Activated effector memory CD4-positive, alpha-beta T cell treated with Interleukin-2 at 50 U/mL for 16 hours (primary cell): ENCODE measurements at regions not wholly inside any gene's neighbourhood (a gene's known extent, or its start where the extent isn't known, plus 50 kb on each side); places are given as distances from the start of the nearest gene placed in this dataset.
A peak's percentile ranks its signal among the peaks of the same experiment; 100 is the strongest.
"Not testable (repeated sequence)": the region's sequence is repeated elsewhere in the genome, so short reads cannot be mapped to it uniquely, and the experiment has no call there.

Experiments
- DNase-seq: peaks from one replicate; pipeline ENCODE4 v3.0.0-alpha.2; 2020

DNA sequence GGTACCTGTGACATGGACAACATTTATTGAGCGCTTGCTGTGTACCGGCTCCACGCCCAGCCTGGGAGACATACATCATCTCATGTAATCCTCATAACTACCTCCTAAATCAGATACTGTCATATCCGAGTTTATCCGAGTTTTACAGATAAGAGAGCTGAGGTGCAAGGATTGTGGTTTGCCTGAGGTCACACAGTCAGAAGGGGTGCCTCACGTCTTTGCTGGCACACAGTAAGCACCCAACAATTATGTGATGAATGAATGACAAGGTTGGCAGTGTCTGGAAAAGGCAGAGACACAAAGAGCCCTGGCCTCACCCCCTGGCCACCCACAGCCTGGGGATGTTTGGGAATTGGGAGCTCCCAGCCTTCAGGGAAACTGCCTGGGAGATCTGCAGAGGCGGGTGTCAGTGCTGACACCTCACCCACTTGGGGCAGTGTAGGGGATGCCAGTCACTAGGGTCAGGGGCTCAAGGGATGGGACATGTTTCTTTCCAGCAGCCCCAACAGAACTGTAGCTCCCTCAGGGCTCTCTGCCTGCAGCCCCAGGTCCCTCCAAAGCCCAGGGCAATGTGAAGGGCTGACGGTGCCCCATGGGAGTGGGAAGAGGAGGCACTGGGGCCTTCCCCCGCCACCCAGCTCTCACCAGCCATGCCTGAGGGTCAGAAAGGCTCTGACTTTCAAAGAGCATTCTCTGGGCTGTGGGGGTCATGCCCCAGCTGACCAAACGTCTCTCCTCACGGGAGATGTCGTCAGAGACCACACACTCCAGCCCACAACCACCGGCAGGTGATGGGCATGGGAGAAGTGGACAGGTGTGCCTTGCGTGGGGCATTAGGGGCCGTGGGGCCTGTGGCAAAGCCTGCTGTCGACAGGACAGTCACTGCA lies 157.5 kb downstream of the ZFP36L2 start:
- DNase-seq = no peak

GRCh38 chr2:43068041-43068533 lies 158.3 kb downstream of the ZFP36L2 start:
- DNase-seq = no peak

- no peak for DNase-seq
Measured at GRCh38 chr2:43067254-43068040, 159.0 kb downstream of the ZFP36L2 start.

GRCh38 chr2:43066541-43067253 lies 159.7 kb downstream of the ZFP36L2 start:
- DNase-seq = not testable (repeated sequence)

- no peak for DNase-seq
Measured at GRCh38 chr2:43065871-43066270, 160.5 kb downstream of the ZFP36L2 start.

GRCh38 chr2:43065036-43065435 lies 161.4 kb downstream of the ZFP36L2 start:
- DNase-seq = no peak

DNA sequence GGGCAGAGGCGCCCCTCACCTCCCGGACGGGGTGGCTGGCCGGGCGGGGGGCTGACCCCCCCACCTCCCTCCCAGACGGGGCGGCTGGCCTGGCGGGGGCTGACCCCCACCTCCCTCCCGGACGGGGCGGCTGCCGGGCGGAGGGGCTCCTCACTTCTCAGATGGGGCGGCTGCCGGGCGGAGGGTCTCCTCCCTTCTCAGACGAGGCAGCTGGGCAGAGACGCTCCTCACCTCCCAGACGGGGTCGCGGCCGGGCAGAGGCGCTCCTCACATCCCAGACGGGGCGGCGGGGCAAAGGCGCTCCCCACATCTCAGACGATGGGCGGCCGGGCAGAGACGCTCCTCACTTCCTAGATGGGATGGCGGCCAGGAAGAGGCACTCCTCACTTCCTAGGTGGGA lies 163.3 kb downstream of the ZFP36L2 start:
- DNase-seq = not testable (repeated sequence)

GRCh38 chr2:43062058-43062457 lies 164.3 kb downstream of the ZFP36L2 start:
- no peak for DNase-seq

GRCh38 chr2:43060390-43061016 lies 165.9 kb downstream of the ZFP36L2 start:
- no peak for DNase-seq

DNA sequence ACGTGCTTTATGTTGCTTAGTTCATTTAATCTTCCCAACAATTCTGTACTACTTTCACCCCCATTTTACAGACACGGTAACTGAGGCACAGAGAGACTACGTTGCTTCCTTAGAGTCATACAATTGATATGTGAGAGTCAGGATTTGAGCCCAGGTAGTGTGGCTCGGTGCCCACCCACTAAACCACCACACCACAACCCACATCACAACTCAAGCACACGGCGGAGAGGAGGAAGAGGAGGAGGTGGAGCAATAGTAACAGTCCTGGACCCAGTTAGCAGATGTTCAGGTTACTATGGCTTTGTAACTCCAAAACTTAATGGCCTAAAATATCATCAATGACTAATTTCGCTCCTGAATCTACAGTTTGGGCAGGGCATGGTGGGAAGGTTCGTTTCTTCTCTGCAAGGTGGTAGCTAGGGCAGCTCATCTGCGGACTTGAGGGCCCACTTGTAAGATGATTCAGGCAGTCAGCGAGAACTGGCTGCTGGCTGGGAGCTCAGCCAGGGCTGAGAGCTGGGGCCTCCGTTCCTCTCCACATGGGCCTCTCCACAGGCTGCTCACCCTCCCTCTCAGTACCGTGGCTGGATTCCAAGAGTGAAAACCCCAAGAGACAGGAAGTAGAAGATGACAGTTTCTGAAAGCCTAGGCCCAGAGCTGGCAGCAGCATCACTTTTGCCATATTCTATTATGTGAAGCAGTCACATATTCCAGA lies 167.1 kb downstream of the ZFP36L2 start:
- peak; percentile 45 for DNase-seq

GRCh38 chr2:43058726-43059110 lies 167.7 kb downstream of the ZFP36L2 start:
- DNase-seq = no peak

- no peak for DNase-seq
Measured at GRCh38 chr2:43057742-43058725, 168.4 kb downstream of the ZFP36L2 start.

DNA sequence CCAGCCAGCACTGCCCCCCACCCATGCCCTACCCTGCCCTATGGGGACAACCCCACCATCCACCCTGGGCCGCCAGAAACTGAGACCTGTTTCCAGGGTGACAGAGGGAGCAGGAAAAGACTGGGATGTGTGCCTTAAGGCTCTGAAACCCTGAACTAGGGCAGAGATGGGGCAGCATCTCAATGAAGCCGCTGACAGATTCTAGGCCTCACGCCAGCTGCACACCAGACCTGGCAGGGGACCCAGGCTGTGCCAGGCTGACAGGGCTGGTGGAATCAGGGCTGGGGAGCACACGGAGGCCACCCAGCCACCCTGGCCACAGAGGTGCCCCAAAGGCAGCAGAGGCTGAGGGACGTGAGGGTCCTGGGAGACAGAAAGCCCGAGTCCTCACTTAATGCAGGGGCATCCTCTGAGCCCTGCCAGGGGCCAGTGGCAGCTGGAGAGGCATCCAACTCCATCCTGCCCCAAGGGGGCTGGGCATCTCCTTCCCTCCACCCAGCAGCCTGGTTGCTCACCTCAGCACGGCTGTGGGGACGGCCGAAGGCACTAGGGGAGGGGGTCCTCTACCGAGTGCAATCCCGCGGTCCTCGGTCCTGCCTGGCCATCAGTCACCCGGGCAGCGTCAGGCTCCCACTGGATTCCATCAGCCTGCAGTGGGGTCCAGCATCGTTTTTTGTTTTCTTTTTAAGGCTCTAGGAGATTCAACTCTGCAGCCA lies 169.2 kb downstream of the ZFP36L2 start:
- no peak for DNase-seq

DNA sequence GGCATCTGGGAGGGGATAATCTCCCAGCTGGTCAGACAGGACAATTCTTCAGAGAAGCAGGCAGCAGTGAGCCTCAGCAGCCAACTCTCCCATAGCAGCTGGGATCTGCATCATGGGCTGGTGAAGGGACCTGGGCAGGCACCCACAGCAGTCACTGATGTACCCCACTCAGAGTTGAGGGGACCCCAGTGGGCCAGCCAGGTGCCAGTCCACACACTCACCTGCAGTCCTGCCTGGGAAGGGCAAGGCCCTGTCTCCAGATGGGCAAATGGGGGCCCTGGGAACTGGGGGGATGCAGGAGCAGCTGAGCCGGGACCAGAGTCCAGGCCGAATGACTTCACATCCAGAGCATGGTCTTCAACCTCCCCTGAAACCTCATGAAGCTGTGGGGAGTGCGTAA lies 170.4 kb downstream of the ZFP36L2 start:
- no peak for DNase-seq

- DNase-seq = no peak
Measured at GRCh38 chr2:43055086-43055912, 171.1 kb downstream of the ZFP36L2 start.

DNA sequence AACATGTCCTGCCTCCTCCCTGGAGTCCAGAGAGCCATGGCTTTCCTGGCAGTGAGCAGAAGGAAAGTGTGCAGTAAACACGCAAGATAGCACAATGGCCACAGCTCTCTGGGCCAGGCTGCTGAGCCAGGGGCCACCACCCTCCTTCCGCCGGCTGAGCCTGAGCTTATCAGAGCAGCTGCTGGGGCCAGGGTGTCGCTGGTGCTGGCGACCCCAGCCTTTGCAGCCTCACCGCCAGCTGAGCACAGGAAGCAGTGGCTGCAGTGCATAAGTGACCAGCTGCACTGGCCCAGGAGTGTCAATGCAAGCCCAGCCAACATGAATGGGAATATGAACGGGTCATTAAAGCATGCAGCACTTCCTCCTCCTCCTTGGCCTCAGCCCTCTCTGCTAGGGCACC lies 172.0 kb downstream of the ZFP36L2 start:
- DNase-seq = no peak

- no peak for DNase-seq
Measured at GRCh38 chr2:43052944-43053306, 173.5 kb downstream of the ZFP36L2 start.

DNA sequence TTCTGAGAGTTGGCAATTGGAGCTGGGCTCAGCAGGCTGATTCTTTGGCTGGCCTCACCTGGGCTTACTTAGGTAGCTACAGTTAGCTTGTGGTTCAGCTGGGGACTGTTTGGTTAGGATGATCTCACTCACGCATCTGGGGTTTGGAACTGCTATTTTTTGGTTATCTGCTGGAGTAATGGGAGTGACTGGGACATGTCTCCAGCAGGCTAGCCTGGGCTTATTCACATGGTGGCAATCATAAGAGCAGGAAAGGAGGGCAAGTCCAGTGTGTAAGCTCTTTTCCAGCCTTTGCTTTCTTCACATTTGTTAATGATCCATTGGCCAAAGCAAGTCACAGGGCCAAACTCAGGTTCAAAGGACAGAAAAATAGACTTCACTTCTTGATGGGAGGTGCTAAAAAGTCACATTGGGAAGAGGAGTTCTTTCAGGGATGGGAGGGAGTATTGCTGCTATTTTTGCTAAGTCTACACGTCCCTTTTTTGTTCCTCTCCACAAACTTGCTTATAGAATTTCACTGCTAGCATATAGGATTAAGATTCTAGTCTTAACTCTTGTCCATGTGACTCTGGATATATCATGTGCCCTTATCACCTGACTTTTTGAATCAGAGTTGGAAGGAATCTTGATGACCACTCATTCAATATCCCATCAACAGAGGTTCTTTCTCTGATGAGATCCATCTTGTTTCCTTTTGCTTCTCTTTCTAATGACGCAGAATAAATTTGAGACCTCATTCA lies 174.0 kb downstream of the ZFP36L2 start:
- DNase-seq = no peak
